ENCODE measurements at regions not wholly inside any gene's neighbourhood (a gene's known extent, or its start where the extent isn't known, plus 50 kb on each side); places are given as distances from the start of the nearest gene placed in this dataset.

DNA sequence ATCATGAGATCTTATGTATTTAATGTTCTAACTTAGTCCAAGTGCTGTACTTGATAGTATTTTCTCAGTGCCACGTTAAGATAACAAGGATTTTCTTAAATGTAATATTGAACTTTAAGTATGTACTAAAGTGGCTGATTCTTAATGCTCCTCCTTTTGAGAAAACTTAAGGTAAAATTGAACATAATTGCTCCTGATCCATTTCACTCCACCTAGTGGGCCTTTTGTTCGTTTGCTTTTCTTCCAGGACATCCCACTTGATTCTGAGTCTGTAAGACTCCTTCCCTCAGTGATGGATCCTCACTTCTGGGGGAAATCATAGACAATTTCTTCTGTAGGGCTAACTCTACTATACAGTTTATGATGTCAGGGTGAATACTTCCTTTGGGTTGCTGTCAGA is 173.1 kb downstream of the LMO4 start:
- FAIRE-seq = no peak
- Histone ChIP-seq H3K27me3 (replicated peaks in 1 of 2; ENCODE audit: control insufficient read depth in 2 of 2, insufficient read depth in 2 of 2, low read length in 1 of 2) (no peaks in the 10 kb centered on the region), H3K9me3 (replicated peaks; ENCODE audit: control insufficient read depth, insufficient read depth, low read length) (no peaks in the 10 kb centered on the region), H3K4me1 (ENCODE audit: control insufficient read depth, insufficient read depth, low read length) (no peaks in the 10 kb centered on the region), H4K20me1 (ENCODE audit: control insufficient read depth, insufficient read depth) (no peaks in the 10 kb centered on the region), H3K9ac (ENCODE audit: control insufficient read depth, insufficient read depth, low read length) (no peak overlapping the region), H3K4me3 (no peak overlapping the region), H3K79me2 (ENCODE audit: control insufficient read depth, insufficient read depth, low read length) (no peaks in the 10 kb centered on the region), H3K36me3 (ENCODE audit: control insufficient read depth in 2 of 2, insufficient read depth in 2 of 2, low read length in 1 of 2) (no peaks in the 10 kb centered on the region), H2AFZ (ENCODE audit: control insufficient read depth, low read depth, low read length) (no peak overlapping the region), H3K27ac (ENCODE audit: control insufficient read depth, insufficient read depth) (no peak overlapping the region), H3K4me2 (ENCODE audit: control insufficient read depth, insufficient read depth) (no peak overlapping the region)
- POLR2A ChIA-PET = no interaction called here
- intact Hi-C loops (cut with micrococcal nuclease; ENCODE audit: unreplicated experiment) (no loop called here), in situ Hi-C loops (cut with MboI) (no loop called here)
- TF ChIP-seq, protein P1, sequence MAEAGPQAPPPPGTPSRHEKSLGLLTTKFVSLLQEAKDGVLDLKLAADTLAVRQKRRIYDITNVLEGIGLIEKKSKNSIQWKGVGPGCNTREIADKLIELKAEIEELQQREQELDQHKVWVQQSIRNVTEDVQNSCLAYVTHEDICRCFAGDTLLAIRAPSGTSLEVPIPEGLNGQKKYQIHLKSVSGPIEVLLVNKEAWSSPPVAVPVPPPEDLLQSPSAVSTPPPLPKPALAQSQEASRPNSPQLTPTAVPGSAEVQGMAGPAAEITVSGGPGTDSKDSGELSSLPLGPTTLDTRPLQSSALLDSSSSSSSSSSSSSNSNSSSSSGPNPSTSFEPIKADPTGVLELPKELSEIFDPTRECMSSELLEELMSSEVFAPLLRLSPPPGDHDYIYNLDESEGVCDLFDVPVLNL (IDR thresholded peaks at IDR 0.05; ENCODE audit: low read depth, low read length) = no peak
- TF ChIP-seq RBBP5 (conservative IDR thresholded peaks at IDR 0.05) = no peak
- 0 out of 2 replicates have a peak, but pooled peaks have one; percentile 5 for TF ChIP-seq SMC3 (IDR thresholded peaks at IDR 0.05; ENCODE audit: borderline replicate concordance, low read length)
- RAD21 ChIA-PET (ENCODE audit: unreplicated experiment) = no interaction called here
- 63% methylated on average over 2 of the region's 2 CpGs for WGBS (ENCODE audit: insufficient coverage, insufficient replicate concordance, low lambda C conversion rate, missing lambda C conversion rate)
- BruUV-seq (replicated peaks) = no TSS peak
- no peak for ATAC-seq
- no peak for DNase-seq (ENCODE audit: low read depth, low spot score)
- SMC1A ChIA-PET (ENCODE audit: uncharacterized antibody, unreplicated experiment) = no interaction called here
- CTCF ChIA-PET = no interaction called here

DNA sequence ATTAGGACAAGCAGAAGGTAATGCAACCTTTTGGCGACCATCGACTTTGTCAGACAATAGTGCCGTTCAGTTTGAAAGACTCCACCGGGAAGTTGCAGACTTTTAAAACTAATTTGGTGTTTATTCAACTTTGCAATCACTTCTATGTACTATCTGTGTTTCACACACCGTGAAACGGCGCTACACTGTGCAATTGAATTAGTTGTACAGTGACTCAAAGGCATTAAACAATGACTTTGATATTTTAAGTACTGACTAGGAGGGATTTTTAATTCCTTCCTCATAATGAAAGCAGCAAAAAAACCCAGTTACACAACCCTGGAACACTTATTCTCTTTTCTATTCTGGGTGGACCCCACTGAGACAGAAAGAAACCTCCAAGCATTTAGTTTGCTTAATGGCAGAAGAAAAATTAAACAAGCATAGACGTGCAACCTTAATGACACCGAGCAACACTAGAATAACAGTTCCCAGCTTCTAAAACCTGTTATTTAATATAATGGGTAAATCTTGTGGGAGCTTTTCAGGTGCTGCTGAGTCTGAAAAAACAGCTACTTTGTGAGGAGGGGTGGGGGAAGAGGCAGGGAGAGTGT is 176.8 kb downstream of the LMO4 start:
- in situ Hi-C loops (cut with MboI) = no loop called here
- 13% methylated on average over 9 of the region's 9 CpGs for WGBS (ENCODE audit: insufficient coverage, insufficient replicate concordance, low lambda C conversion rate, missing lambda C conversion rate)
- intact Hi-C loops (cut with micrococcal nuclease; ENCODE audit: unreplicated experiment) = no loop called here
- no peak for TF ChIP-seq RBBP5 (conservative IDR thresholded peaks at IDR 0.05)
- TF ChIP-seq, protein P2, sequence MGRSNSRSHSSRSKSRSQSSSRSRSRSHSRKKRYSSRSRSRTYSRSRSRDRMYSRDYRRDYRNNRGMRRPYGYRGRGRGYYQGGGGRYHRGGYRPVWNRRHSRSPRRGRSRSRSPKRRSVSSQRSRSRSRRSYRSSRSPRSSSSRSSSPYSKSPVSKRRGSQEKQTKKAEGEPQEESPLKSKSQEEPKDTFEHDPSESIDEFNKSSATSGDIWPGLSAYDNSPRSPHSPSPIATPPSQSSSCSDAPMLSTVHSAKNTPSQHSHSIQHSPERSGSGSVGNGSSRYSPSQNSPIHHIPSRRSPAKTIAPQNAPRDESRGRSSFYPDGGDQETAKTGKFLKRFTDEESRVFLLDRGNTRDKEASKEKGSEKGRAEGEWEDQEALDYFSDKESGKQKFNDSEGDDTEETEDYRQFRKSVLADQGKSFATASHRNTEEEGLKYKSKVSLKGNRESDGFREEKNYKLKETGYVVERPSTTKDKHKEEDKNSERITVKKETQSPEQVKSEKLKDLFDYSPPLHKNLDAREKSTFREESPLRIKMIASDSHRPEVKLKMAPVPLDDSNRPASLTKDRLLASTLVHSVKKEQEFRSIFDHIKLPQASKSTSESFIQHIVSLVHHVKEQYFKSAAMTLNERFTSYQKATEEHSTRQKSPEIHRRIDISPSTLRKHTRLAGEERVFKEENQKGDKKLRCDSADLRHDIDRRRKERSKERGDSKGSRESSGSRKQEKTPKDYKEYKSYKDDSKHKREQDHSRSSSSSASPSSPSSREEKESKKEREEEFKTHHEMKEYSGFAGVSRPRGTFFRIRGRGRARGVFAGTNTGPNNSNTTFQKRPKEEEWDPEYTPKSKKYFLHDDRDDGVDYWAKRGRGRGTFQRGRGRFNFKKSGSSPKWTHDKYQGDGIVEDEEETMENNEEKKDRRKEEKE (IDR thresholded peaks at IDR 0.05) = no peak
- TF ChIP-seq MEF2B (IDR thresholded peaks at IDR 0.05; ENCODE audit: partially characterized antibody, poor library complexity, severe bottlenecking) = no peak
- TF ChIP-seq BACH1 (IDR thresholded peaks at IDR 0.05; ENCODE audit: borderline replicate concordance) = no peak
- TF ChIP-seq, protein P3, sequence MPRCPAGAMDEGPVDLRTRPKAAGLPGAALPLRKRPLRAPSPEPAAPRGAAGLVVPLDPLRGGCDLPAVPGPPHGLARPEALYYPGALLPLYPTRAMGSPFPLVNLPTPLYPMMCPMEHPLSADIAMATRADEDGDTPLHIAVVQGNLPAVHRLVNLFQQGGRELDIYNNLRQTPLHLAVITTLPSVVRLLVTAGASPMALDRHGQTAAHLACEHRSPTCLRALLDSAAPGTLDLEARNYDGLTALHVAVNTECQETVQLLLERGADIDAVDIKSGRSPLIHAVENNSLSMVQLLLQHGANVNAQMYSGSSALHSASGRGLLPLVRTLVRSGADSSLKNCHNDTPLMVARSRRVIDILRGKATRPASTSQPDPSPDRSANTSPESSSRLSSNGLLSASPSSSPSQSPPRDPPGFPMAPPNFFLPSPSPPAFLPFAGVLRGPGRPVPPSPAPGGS (IDR thresholded peaks at IDR 0.05; ENCODE audit: borderline replicate concordance, insufficient read depth, low read depth, low read length, poor library complexity, severe bottlenecking) = no peak

More for the DNA sequence above, 176.8 kb downstream of the LMO4 start:
- ChIA-PET POLR2A (no interaction called here), SMC1A (ENCODE audit: uncharacterized antibody, unreplicated experiment) (interaction anchor here (1.0 kb wide), 1 partner anchor 53 kb away, joined by 3 read pairs; no protein-coding TSS in a partner anchor), RAD21 (ENCODE audit: unreplicated experiment) (interaction anchor here (0.6 kb wide), 1 partner anchor 9 kb away, joined by 5 read pairs; no protein-coding TSS in a partner anchor), CTCF (no interaction called here)
- Histone ChIP-seq H4K20me1 (ENCODE audit: control insufficient read depth, insufficient read depth) (no peaks in the 10 kb centered on the region), H3K4me1 (ENCODE audit: control insufficient read depth, insufficient read depth, low read length) (no peaks in the 10 kb centered on the region), H3K79me2 (ENCODE audit: control insufficient read depth, insufficient read depth, low read length) (no peaks in the 10 kb centered on the region), H3K27me3 (replicated peaks in 1 of 2; ENCODE audit: control insufficient read depth in 2 of 2, insufficient read depth in 2 of 2, low read length in 1 of 2) (no peaks in the 10 kb centered on the region), H3K27ac (ENCODE audit: control insufficient read depth, insufficient read depth) (no peak overlapping the region), H3K9me3 (replicated peaks; ENCODE audit: control insufficient read depth, insufficient read depth, low read length) (no peaks in the 10 kb centered on the region; the same call in 2 of the 3 replicates), H3K4me2 (ENCODE audit: control insufficient read depth, insufficient read depth) (no peak overlapping the region), H3K36me3 (ENCODE audit: control insufficient read depth in 2 of 2, insufficient read depth in 2 of 2, low read length in 1 of 2) (no peaks in the 10 kb centered on the region), H3K9ac (ENCODE audit: control insufficient read depth, insufficient read depth, low read length) (no peak overlapping the region), H3K4me3 (no peak overlapping the region), H2AFZ (ENCODE audit: control insufficient read depth, low read depth, low read length) (no peak overlapping the region)
- BruUV-seq (replicated peaks) = no TSS peak
- peak; percentile 91 for FAIRE-seq
- DNase-seq (ENCODE audit: low read depth, low spot score) = no peak
- no peak for ATAC-seq

Data from GM12878 (cell line).